Esophagus (tissue), 2 donors: ENCODE measurements at regions not wholly inside any gene's neighbourhood (a gene's known extent, or its start where the extent isn't known, plus 50 kb on each side); places are given as distances from the start of the nearest gene placed in this dataset.

ENCODE experiments used
- H3K27ac ChIP-seq, 2 donors: one replicate each; pipeline ENCODE4 v1.5.1; 2013; ENCODE audit warnings: low read depth in 2 of 2, mild to moderate bottlenecking in 2 of 2, inconsistent platforms in 1 of 2, low read length in 1 of 2, moderate library complexity in 1 of 2
- H3K27me3 ChIP-seq, 2 donors: one replicate each; pipeline ENCODE4 v1.6.1; 2013; ENCODE audit warnings: low read length in 2 of 2, control low read depth in 1 of 2, mild to moderate bottlenecking in 1 of 2; ENCODE audit not compliant: insufficient read depth in 2 of 2, control insufficient read depth in 1 of 2
- H3K36me3 ChIP-seq, 2 donors: one replicate each; pipeline ENCODE4 v1.6.1; 2013; ENCODE audit warnings: low read length in 1 of 2; ENCODE audit not compliant: control insufficient read depth in 2 of 2, insufficient read depth in 2 of 2
- H3K4me1 ChIP-seq, 2 donors: one replicate each; pipeline ENCODE4 v1.6.1; 2013; ENCODE audit warnings: low read length in 1 of 2; ENCODE audit not compliant: control insufficient read depth in 2 of 2, insufficient read depth in 2 of 2
- H3K4me3 ChIP-seq, 2 donors: one replicate each; pipeline ENCODE4 v1.5.1; 2013; ENCODE audit warnings: low read length in 2 of 2, mild to moderate bottlenecking in 2 of 2, low read depth in 1 of 2, moderate library complexity in 1 of 2
- H3K9me3 ChIP-seq, 2 donors: one replicate each; pipeline ENCODE4 v1.6.1; 2013; ENCODE audit warnings: mild to moderate bottlenecking in 2 of 2, low read depth in 1 of 2, low read length in 1 of 2, moderate library complexity in 1 of 2; ENCODE audit not compliant: control insufficient read depth in 2 of 2, insufficient read depth in 1 of 2
- WGBS, 2 donors: extraction: QIAGEN DNeasy Blood & Tissue Kit; methylation state at CpG; one replicate each; pipeline ENCODE4 v1.1.7; 2013; 5-methylcytosine and 5-hydroxymethylcytosine counted together
- donor health status: healthy with polysubstance abuse.
- donor health status: Bipolar disorder and iron deficiency.

DNA sequence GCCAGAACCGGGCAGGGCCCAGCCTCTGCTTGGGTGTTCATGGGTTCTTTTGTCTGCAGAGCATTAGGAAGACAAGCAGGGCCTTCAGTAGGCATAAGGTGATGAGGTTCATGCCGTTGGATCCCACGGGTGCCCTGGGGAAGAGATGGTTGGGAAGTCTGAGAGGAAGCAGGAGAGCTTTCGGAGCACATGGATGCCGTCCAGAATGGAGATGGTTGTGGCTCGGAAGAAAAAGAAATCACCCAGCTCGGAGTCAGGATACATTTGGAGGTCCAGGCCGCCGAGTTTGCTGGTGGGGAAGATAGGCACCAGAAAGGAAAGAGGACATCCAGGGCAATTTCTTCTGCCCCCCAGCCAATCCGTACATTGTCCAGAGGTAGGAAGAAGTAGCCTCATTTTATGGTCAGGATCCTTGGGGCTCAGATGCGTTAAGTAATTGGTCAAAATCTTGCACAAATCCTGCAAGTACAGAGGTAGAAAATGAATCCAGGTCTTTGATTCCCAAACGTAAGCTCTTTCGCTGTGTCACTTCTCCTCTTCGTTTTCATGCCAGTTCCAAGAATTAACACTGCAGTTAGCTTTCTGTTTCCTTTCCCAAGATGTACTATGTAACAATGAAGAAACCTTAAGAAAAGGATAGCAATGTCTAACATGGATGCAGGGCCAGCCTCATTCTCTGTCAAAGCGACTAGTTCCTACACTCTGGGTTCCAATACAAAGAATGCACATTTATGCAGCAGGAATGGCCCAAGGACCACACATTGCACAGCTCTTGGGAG lies 147.8 kb upstream of the KLF6 start:
- H3K9me3 ChIP-seq = no peaks in the 10 kb centered on the region
- no peaks in the 10 kb centered on the region for H3K36me3 ChIP-seq
- no peak overlapping the region for H3K27ac ChIP-seq
- H3K4me1 ChIP-seq = peaks cover 3 to 4% of the 10 kb centered on the region in 2 donors
- 91 to 92% methylated on average over 15 of the region's 15 CpGs for WGBS, 2 donors
- no peak overlapping the region for H3K4me3 ChIP-seq
- H3K27me3 ChIP-seq = no peaks in the 10 kb centered on the region

DNA sequence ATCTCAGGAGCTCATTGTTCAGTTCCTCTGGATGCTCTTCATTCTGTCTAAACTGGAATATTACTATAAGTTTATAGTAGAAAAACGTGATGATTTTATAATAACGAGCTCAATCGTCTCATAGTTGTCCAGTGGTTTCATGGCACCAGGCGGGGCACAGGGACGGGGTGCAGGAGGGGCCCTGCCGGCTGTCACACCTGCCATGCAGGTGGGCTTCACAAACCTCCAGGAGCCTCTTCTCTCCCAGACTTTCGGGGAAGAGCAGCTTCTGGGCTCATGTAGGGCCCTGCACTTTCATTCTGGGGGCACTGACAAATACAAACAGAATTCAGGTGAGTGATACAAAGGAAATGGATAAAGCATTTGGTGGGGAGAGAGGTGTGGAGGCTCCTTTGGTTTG lies 146.9 kb upstream of the KLF6 start:
- H3K27ac ChIP-seq = no peak overlapping the region
- no peak overlapping the region for H3K4me3 ChIP-seq
- H3K9me3 ChIP-seq = no peaks in the 10 kb centered on the region
- no peaks in the 10 kb centered on the region for H3K36me3 ChIP-seq
- H3K27me3 ChIP-seq = no peaks in the 10 kb centered on the region
- 90 to 93% methylated on average over 7 of the region's 7 CpGs for WGBS, 2 donors
- peaks cover 3 to 4% of the 10 kb centered on the region in 2 donors for H3K4me1 ChIP-seq

DNA sequence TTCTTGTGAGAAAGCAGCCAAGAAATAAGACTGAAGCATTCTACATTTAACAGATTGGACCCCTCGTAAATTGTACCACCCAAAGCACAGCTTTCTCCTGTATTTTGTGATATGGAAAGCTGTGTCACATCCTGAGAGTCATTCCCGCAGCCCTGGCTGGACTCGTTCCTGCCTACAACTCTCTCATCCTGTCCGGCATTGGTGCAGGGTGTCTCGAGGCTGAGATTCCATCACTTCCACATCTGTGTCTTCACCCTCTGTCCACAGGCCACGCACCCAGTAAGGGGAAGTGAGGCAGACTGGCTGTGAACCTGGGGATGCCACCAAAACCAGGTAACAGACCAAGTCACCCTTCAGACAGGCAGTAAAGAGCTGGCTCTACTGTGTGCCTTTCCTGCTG lies 146.2 kb upstream of the KLF6 start:
- 87 to 89% methylated on average over 6 of the region's 6 CpGs for WGBS, 2 donors
- peaks cover 0 to 3% of the 10 kb centered on the region in 2 donors for H3K4me1 ChIP-seq
- H3K4me3 ChIP-seq = no peak overlapping the region
- H3K9me3 ChIP-seq = no peaks in the 10 kb centered on the region
- H3K27me3 ChIP-seq = no peaks in the 10 kb centered on the region
- no peaks in the 10 kb centered on the region for H3K36me3 ChIP-seq
- no peak overlapping the region for H3K27ac ChIP-seq

DNA sequence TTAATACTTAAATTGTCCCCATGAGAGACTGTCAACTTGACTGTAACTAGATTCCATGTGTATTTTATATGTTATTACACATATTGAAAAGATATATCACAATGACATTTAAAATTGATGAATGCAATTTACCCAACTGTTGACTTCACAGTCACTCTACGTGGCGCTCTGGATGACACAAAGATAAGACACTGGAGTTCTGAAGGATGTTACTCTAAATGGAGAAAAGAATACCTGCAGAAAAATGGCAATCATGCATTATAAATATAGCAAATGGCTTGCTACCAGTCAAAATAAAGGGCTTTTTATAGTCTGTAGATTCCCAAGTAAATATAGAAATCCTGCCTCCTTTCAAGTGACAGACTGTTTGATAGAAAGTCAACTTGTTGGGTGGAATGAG lies 143.6 kb upstream of the KLF6 start:
- Histone ChIP-seq H3K4me1 (no peaks in the 10 kb centered on the region), H3K27me3 (no peaks in the 10 kb centered on the region), H3K4me3 (no peak overlapping the region), H3K9me3 (no peaks in the 10 kb centered on the region), H3K36me3 (no peaks in the 10 kb centered on the region), H3K27ac (no peak overlapping the region)
- WGBS, 2 donors = 92 to 98% methylated on average over 2 of the region's 2 CpGs

DNA sequence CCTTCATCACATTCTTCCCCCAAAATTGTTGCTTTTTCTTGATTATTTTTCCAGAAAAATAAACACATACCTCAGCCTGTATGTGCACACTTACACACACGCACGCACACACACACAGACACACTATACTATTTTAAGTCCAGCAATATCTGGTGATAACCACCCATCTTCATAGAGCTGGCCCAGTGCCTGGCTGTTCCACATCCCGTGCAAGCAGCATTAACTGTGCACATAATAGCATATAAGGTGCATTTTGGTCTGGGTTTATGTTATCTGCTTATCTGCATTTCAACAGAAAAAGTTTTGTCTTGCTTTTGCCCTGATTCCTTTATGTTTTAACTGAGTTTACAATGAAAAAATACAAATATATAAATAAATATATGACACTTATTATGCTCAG lies 143.1 kb upstream of the KLF6 start:
- H3K4me1 ChIP-seq = no peaks in the 10 kb centered on the region
- no peaks in the 10 kb centered on the region for H3K27me3 ChIP-seq
- WGBS, 2 donors = 65 to 74% methylated on average over 3 of the region's 3 CpGs
- H3K36me3 ChIP-seq = no peaks in the 10 kb centered on the region
- H3K27ac ChIP-seq = no peak overlapping the region
- no peaks in the 10 kb centered on the region for H3K9me3 ChIP-seq
- H3K4me3 ChIP-seq = no peak overlapping the region

DNA sequence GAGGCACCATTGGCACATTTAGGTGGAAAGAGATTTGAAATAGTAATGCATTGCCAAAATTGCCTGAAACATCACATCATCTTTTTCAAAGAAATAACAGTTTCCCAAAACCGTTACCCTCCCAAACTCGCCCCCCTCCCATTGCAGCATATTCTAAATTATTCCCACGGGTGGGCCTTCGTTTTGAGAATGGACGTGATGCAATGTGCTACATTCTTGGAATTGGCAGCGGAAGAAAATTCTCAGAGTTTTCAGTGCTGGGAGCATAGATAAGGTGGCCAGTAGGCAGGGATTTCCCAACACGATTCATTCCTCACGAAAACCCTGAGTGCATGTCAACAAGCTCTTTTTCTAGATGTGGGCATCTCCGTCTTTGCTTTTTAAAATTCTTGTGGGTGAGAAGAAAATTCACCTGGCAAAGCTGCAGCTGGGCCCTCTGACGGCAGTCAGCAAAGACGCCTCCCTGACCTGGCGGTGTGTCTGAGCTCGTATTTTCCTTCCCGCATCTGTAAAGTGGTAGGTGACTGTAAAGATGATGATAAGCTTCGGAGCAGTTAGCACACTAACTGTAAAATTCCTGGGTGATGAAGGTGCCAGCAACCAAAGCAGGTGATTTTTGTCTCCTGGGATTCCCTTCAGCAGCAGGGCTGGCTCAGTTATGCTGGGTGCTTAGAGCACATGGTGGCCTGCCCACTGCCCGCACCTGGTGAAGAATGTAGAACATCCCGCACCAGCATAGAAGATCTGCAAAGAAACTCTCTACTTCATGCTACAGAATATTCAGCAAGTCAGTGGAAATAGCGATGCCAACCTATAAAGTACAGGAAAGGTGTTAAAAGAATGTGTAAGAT lies 141.9 kb upstream of the KLF6 start:
- Histone ChIP-seq H3K9me3 (no peaks in the 10 kb centered on the region), H3K36me3 (no peaks in the 10 kb centered on the region), H3K4me3 (no peak overlapping the region), H3K4me1 (no peaks in the 10 kb centered on the region), H3K27me3 (no peaks in the 10 kb centered on the region), H3K27ac (no peak overlapping the region)
- WGBS, 2 donors = 68 to 71% methylated on average over 18 of the region's 18 CpGs

DNA sequence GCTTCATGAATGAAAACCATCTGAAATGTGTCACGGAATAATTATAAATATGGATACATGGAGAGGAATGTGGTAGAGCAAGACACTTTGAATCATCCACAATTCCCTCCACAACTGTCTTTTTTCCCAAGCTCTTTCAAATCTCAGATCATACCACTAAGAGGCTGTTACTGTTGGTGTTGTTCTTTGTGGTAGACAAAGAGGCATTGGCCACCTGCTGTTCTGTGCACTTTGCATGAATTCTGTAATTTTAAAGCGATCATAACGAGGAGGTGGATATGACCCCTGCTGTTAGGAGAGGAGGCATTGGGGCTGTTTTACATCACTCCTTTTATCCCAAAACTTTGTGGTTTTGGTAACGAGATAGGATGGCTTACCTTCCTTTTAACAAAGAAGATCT lies 141.2 kb upstream of the KLF6 start:
- Histone ChIP-seq H3K27ac (no peak overlapping the region), H3K4me1 (no peaks in the 10 kb centered on the region), H3K9me3 (no peaks in the 10 kb centered on the region), H3K4me3 (no peak overlapping the region), H3K36me3 (no peaks in the 10 kb centered on the region), H3K27me3 (no peaks in the 10 kb centered on the region)
- WGBS, 2 donors = 89 to 91% methylated on average over 4 of the region's 4 CpGs

DNA sequence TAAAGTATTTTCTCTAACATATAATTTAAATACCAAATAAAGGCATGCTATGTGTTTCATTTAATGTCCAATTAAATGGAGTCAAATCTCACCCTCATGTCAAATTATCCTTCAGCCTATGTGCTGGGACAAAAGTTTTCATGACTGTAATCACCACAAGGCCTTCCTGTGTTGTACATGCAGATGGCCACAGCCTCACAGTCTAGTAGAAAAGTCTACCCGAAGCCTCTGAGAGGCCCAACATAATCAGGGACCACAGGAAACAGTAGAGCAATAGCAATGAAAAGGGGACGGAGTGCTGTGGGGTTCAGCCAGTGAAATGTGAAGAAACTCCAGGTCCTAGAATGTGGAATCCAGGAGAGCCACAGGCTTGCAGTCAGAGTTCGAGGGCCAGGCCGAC lies 140.2 kb upstream of the KLF6 start:
- Histone ChIP-seq H3K4me3 (no peak overlapping the region), H3K4me1 (no peaks in the 10 kb centered on the region), H3K36me3 (no peaks in the 10 kb centered on the region), H3K27me3 (no peaks in the 10 kb centered on the region), H3K9me3 (no peaks in the 10 kb centered on the region), H3K27ac (no peak overlapping the region)
- 88 to 95% methylated on average over 4 of the region's 4 CpGs for WGBS, 2 donors

DNA sequence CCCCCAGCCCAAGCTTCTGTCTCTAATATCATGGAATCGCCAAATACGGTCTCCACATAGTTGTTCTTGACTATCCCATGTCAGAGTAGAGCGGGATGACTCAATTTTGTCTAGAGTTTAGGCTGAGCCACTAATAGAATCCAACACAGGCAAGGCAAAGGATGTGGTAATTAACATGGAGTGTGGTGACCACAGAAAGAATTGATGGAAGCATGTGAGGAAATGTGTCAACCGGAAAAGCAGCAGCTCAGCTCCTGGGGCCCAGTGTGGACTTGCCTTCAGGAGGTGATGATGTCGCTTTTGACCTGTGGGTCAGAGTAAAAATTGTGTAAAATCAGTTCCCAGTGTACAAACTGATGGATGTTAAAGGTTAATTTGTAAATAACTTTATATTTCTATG lies 139.3 kb upstream of the KLF6 start:
- Histone ChIP-seq H3K36me3 (no peaks in the 10 kb centered on the region), H3K4me3 (no peak overlapping the region), H3K9me3 (no peaks in the 10 kb centered on the region), H3K27ac (no peak overlapping the region), H3K4me1 (no peaks in the 10 kb centered on the region), H3K27me3 (no peaks in the 10 kb centered on the region)
- WGBS, 2 donors = 69 to 70% methylated on average over 5 of the region's 5 CpGs
